K562 (cell line): ENCODE measurements at regions not wholly inside any gene's neighbourhood (a gene's known extent, or its start where the extent isn't known, plus 50 kb on each side); places are given as distances from the start of the nearest gene placed in this dataset.

Source experiments
- CBX8 ChIP-seq: fragments of 200-600 bp; sonication (generic); IDR thresholded peaks from 2 replicates; pipeline ENCODE4 v1.6.1; 2012; ENCODE audit warnings: borderline replicate concordance, mixed run types, low read depth, mild to moderate bottlenecking, moderate library complexity, mixed read lengths, low read length, control low read depth, inconsistent platforms; ENCODE audit not compliant: poor library complexity, severe bottlenecking; ENCODE audit errors: extremely low read depth
- MEF2D ChIP-seq: conservative IDR thresholded peaks from 2 replicates; pipeline ENCODE4 v1.6.1; 2016; ENCODE audit warnings: low read depth, missing genetic modification characterization, missing compliant biosample characterization
- NEUROD1 ChIP-seq: fragments of 150-350 bp; IDR thresholded peaks from 2 replicates; pipeline ENCODE4 v1.6.1; 2014; ENCODE audit warnings: borderline replicate concordance, low read length, low read depth; ENCODE audit not compliant: partially characterized antibody
- POLR2G ChIP-seq: fragments of 200-400 bp; formaldehyde crosslinking; IDR thresholded peaks from 2 replicates; pipeline ENCODE4 v1.6.1; 2017; ENCODE audit warnings: low read depth, mild to moderate bottlenecking, antibody characterized with exemption, low read length, moderate library complexity
- SP1 ChIP-seq: sonication (generic); formaldehyde crosslinking; IDR thresholded peaks from 2 replicates; pipeline ENCODE4 v1.8.1; 2022; ENCODE audit warnings: mild to moderate bottlenecking, missing genetic modification reagents
- TAF15 ChIP-seq: fragments of 200-400 bp; formaldehyde crosslinking; IDR thresholded peaks from 2 replicates; pipeline ENCODE4 v1.6.1; 2017; ENCODE audit warnings: mild to moderate bottlenecking, low read depth, low read length, moderate library complexity
- USF2 ChIP-seq: sonication (generic); formaldehyde crosslinking; IDR thresholded peaks from 2 replicates; pipeline ENCODE4 v1.5.0; 2020; ENCODE audit warnings: missing genetic modification reagents
- YY1 ChIP-seq, 3 experiments: IDR thresholded peaks; 2 replicates each; pipeline ENCODE4 v1.6.1; 2011; ENCODE audit warnings: low read length in 2 of 3, mild to moderate bottlenecking in 2 of 3, moderate library complexity in 2 of 3, borderline replicate concordance in 1 of 3, control low read depth in 1 of 3, low read depth in 1 of 3; ENCODE audit not compliant: insufficient read depth in 3 of 3, insufficient replicate concordance in 2 of 3, control insufficient read depth in 1 of 3, insufficient read length in 1 of 3; ENCODE audit errors: extremely low read depth in 1 of 3
- ZBTB49 ChIP-seq: sonication (generic); formaldehyde crosslinking; IDR thresholded peaks from 2 replicates; pipeline ENCODE4 v1.8.0; 2022; ENCODE audit warnings: missing genetic modification reagents, mild to moderate bottlenecking, borderline replicate concordance
- ZNF239 ChIP-seq: fragments of 250-450 bp; sonication (Bioruptor Pico); IDR thresholded peaks from 2 replicates; pipeline ENCODE4 v1.4.0; 2020; ENCODE audit warnings: mild to moderate bottlenecking

DNA sequence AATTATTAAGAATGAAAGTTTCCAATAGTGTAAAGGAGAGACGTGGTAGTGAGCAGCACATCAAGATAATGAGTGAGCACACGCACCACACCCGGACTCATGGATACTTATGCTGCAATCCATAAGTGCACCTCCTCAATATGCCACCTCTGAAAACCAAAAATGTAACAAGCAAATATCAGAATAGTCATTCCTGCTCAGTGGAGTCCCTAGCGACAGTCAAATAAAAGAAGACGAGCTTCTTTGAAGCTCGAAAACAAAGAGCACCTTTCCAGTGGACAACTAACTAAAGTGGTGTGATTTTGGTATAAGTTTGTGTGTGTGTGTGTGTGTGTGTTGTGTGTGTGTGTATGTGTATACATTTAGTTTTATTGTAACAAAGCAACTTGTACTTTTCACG lies 241.3 kb downstream of the DEPDC1B start:
- TF ChIP-seq ZNF239 (no peak), ZBTB49 (CRISPR knock-in tag) (no peak), NEUROD1 (no peak), POLR2G (no peak), YY1 (IDR thresholded peaks at IDR 0.05; ENCODE audit: borderline replicate concordance in 1 of 3, control insufficient read depth in 1 of 3, extremely low read depth in 1 of 3, insufficient read depth in 3 of 3, insufficient read length in 1 of 3, insufficient replicate concordance in 2 of 3, low read depth in 1 of 3, low read length in 2 of 3) (no peak), USF2 (CRISPR knock-in tag) (no peak), SP1 (no peak), TAF15 (no peak), MEF2D (tag) (no peak), CBX8 (no peak)
